ENCODE measurements at regions not wholly inside any gene's neighbourhood (a gene's known extent, or its start where the extent isn't known, plus 50 kb on each side); places are given as distances from the start of the nearest gene placed in this dataset.
"Not testable (repeated sequence)": the region's sequence is repeated elsewhere in the genome, so short reads cannot be mapped to it uniquely, and the experiment has no call there.

DNA sequence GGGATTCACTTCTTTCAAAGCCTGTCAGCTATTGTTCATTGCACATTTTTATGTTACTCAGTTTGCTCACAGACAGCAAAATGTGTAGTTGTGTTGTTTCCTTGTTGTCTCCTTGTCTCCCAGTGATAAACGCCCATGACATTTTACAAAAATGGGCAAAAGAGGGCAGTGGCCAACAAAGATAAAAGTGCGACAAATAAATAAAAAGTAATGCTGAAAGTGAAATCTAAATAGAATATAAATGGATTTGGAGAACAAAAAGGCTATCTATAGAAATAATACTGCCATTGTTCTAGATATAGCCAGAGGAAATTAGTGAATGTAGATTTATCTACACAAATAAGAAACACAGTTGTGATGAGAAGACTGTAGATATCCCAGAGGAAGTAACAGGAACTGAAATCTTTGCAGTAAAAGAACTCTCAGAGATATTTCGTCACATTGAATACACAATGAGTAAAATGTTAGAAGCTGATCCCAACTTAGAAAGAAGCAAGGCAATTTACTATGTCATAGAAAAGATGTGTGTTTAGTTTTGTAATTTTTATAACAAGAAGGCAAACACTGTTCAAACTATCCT lies 1186.2 kb upstream of the FAM98A start:
- Histone ChIP-seq H3K4me3 (no peak overlapping the region), H2AFZ (replicated peaks) (no peak overlapping the region), H3K4me1 (peaks cover 10% of the 10 kb centered on the region), H3K27me3 (no peaks in the 10 kb centered on the region), H3K4me2 (no peak overlapping the region), H4K20me1 (ENCODE audit: low read depth) (no peaks in the 10 kb centered on the region), H3K27ac (no peak overlapping the region), H3K9me3 (ENCODE audit: low read depth) (no peaks in the 10 kb centered on the region), H3F3A (ENCODE audit: low read depth) (no peaks in the 10 kb centered on the region), H3K9ac (no peak overlapping the region), H3K79me2 (ENCODE audit: low read depth) (no peaks in the 10 kb centered on the region), H3K36me3 (no peaks in the 10 kb centered on the region)
- Mint-ChIP-seq H3K36me3 (no peaks in the 10 kb centered on the region), H3K4me3 (no peak overlapping the region), H3K4me1 (peaks cover 7% of the 10 kb centered on the region), H3K9me3 (no peaks in the 10 kb centered on the region), H3K27me3 (ENCODE audit: insufficient read depth, low read depth) (peaks cover 2% of the 10 kb centered on the region), H3K27ac (no peak overlapping the region)
- no peak for TF ChIP-seq EZH2 (IDR thresholded peaks at IDR 0.05)
- no peak for TF ChIP-seq EZH2phosphoT487 (IDR thresholded peaks at IDR 0.05)
- TF ChIP-seq, protein P1, sequence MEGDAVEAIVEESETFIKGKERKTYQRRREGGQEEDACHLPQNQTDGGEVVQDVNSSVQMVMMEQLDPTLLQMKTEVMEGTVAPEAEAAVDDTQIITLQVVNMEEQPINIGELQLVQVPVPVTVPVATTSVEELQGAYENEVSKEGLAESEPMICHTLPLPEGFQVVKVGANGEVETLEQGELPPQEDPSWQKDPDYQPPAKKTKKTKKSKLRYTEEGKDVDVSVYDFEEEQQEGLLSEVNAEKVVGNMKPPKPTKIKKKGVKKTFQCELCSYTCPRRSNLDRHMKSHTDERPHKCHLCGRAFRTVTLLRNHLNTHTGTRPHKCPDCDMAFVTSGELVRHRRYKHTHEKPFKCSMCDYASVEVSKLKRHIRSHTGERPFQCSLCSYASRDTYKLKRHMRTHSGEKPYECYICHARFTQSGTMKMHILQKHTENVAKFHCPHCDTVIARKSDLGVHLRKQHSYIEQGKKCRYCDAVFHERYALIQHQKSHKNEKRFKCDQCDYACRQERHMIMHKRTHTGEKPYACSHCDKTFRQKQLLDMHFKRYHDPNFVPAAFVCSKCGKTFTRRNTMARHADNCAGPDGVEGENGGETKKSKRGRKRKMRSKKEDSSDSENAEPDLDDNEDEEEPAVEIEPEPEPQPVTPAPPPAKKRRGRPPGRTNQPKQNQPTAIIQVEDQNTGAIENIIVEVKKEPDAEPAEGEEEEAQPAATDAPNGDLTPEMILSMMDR (IDR thresholded peaks at IDR 0.05): no peak
- DNase-seq (ENCODE audit: low spot score): no peak

- TF ChIP-seq EZH2 (IDR thresholded peaks at IDR 0.05) (no peak), EZH2phosphoT487 (IDR thresholded peaks at IDR 0.05) (no peak)
- TF ChIP-seq, protein P1 (IDR thresholded peaks at IDR 0.05): no peak
- Mint-ChIP-seq H3K4me3 (no peak overlapping the region), H3K9me3 (no peaks in the 10 kb centered on the region), H3K27me3 (ENCODE audit: insufficient read depth, low read depth) (peaks cover 2% of the 10 kb centered on the region), H3K27ac (no peak overlapping the region), H3K36me3 (no peaks in the 10 kb centered on the region), H3K4me1 (peaks cover 3% of the 10 kb centered on the region)
- Histone ChIP-seq H3K4me2 (no peak overlapping the region), H3K9ac (no peak overlapping the region), H4K20me1 (ENCODE audit: low read depth) (no peaks in the 10 kb centered on the region), H2AFZ (replicated peaks) (no peak overlapping the region), H3K4me3 (no peak overlapping the region), H3F3A (ENCODE audit: low read depth) (no peaks in the 10 kb centered on the region), H3K9me3 (ENCODE audit: low read depth) (no peaks in the 10 kb centered on the region), H3K79me2 (ENCODE audit: low read depth) (no peaks in the 10 kb centered on the region), H3K36me3 (no peaks in the 10 kb centered on the region), H3K27me3 (no peaks in the 10 kb centered on the region), H3K4me1 (peaks cover 7% of the 10 kb centered on the region), H3K27ac (no peak overlapping the region)
- DNase-seq (ENCODE audit: low spot score): no peak
Observed at GRCh38 chr2:34784701-34785100, 1185.6 kb upstream of the FAM98A start.

DNA sequence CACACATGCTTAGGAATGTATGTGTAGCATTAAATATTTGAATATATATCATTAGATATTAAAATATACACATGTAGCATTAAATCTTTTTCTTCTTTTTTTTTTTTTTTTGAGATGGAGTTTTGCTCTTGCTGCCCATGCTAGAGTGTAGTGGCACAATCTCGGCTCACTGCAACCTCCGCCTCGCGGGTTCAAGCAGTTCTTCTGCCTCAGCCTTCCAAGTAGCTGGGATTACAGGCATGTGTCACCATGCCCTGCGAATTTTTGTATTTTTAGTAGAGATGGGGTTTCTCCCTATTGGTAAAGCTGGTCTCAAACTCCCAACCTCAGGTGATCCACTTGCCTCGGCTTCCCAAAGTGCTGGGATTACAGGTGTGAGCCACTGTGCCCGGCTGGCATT lies 1151.6 kb upstream of the FAM98A start:
- not testable (repeated sequence) for H3K9me3 ChIP-seq (ENCODE audit: low read depth); H3K4me1 ChIP-seq; H4K20me1 ChIP-seq (ENCODE audit: low read depth); DNase-seq (ENCODE audit: low spot score); H3K4me3 ChIP-seq; H3K27ac Mint-ChIP-seq; H3K27me3 ChIP-seq; H3K4me2 ChIP-seq; H3K27me3 Mint-ChIP-seq (ENCODE audit: insufficient read depth, low read depth); H3K4me1 Mint-ChIP-seq; H3K36me3 Mint-ChIP-seq; H3K27ac ChIP-seq; H3K9me3 Mint-ChIP-seq; H3K9ac ChIP-seq; H2AFZ ChIP-seq (replicated peaks); H3K36me3 ChIP-seq; H3K4me3 Mint-ChIP-seq; H3F3A ChIP-seq (ENCODE audit: low read depth); H3K79me2 ChIP-seq (ENCODE audit: low read depth)

- H3K4me1 ChIP-seq: no peaks in the 10 kb centered on the region
- H3K27ac Mint-ChIP-seq: no peak overlapping the region
- no peaks in the 10 kb centered on the region for H3K27me3 Mint-ChIP-seq (ENCODE audit: insufficient read depth, low read depth)
- H3K9me3 ChIP-seq (ENCODE audit: low read depth): no peaks in the 10 kb centered on the region
- no peaks in the 10 kb centered on the region for H3F3A ChIP-seq (ENCODE audit: low read depth)
- no peaks in the 10 kb centered on the region for H3K27me3 ChIP-seq
- no peak overlapping the region for H3K4me3 Mint-ChIP-seq
- no peaks in the 10 kb centered on the region for H4K20me1 ChIP-seq (ENCODE audit: low read depth)
- no peaks in the 10 kb centered on the region for H3K4me1 Mint-ChIP-seq
- no peak overlapping the region for H3K4me2 ChIP-seq
- no peak overlapping the region for H3K9ac ChIP-seq
- H3K4me3 ChIP-seq: no peak overlapping the region
- H2AFZ ChIP-seq (replicated peaks): no peak overlapping the region
- TF ChIP-seq, protein P1 (IDR thresholded peaks at IDR 0.05): no peak
- TF ChIP-seq EZH2 (IDR thresholded peaks at IDR 0.05) (no peak), EZH2phosphoT487 (IDR thresholded peaks at IDR 0.05) (no peak)
- no peak for DNase-seq (ENCODE audit: low spot score)
- H3K36me3 Mint-ChIP-seq: no peaks in the 10 kb centered on the region
- no peak overlapping the region for H3K27ac ChIP-seq
- H3K79me2 ChIP-seq (ENCODE audit: low read depth): no peaks in the 10 kb centered on the region
- H3K9me3 Mint-ChIP-seq: no peaks in the 10 kb centered on the region
- H3K36me3 ChIP-seq: no peaks in the 10 kb centered on the region
Observed at GRCh38 chr2:34747643-34748042, 1148.5 kb upstream of the FAM98A start.

Data from neural progenitor cell (in vitro differentiated cells).